ENCODE measurements at regions not wholly inside any gene's neighbourhood (a gene's known extent, or its start where the extent isn't known, plus 50 kb on each side); places are given as distances from the start of the nearest gene placed in this dataset.
"Not testable (repeated sequence)": the region's sequence is repeated elsewhere in the genome, so short reads cannot be mapped to it uniquely, and the experiment has no call there.

DNA sequence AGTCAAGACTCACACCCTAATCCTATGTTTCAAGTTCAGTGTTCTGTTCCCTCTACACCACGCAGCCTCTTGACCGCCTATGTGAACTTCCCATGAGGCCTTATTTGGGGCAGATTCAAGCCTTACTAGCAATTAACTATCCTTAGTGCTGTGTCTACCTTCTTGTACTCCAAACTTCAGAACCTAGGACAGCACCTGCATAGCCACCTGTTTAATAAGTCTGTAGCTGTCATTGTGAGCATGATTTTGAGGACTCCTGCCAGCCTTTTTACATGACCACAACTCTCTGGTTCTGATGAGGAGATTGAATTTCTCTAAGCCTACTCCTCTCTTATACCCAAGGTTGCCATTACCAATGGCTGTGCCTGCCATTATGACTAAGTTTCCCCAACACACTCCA is 50.8 kb upstream of the PCSK1 start:
- 64 to 76% methylated on average over 2 of the region's 2 CpGs for WGBS, 2 experiments
- Histone ChIP-seq H3K36me3 (ENCODE audit: control insufficient read depth, insufficient read depth, low read length) (no peaks in the 10 kb centered on the region), H3K4me1 (ENCODE audit: control insufficient read depth, insufficient read depth, low read length) (no peaks in the 10 kb centered on the region), H3K27ac (ENCODE audit: insufficient read depth, low read depth, low read length, poor library complexity, severe bottlenecking) (no peak overlapping the region), H3K4me3 (ENCODE audit: insufficient read depth, low read depth, low read length) (no peak overlapping the region), H3K9me3 (ENCODE audit: control insufficient read depth, low read length) (no peaks in the 10 kb centered on the region), H3K27me3 (ENCODE audit: control insufficient read depth, insufficient read depth, low read length, poor library complexity, severe bottlenecking) (no peaks in the 10 kb centered on the region)

GRCh38 chr5:96487859-96488258 is 54.8 kb upstream of the PCSK1 start:
- Histone ChIP-seq H3K36me3 (ENCODE audit: control insufficient read depth, insufficient read depth, low read length) (no peaks in the 10 kb centered on the region), H3K27me3 (ENCODE audit: control insufficient read depth, insufficient read depth, low read length, poor library complexity, severe bottlenecking) (no peaks in the 10 kb centered on the region), H3K27ac (ENCODE audit: insufficient read depth, low read depth, low read length, poor library complexity, severe bottlenecking) (no peak overlapping the region), H3K4me3 (ENCODE audit: insufficient read depth, low read depth, low read length) (no peak overlapping the region), H3K9me3 (ENCODE audit: control insufficient read depth, low read length) (no peaks in the 10 kb centered on the region), H3K4me1 (ENCODE audit: control insufficient read depth, insufficient read depth, low read length) (no peaks in the 10 kb centered on the region)
- 100% methylated on average over 1 of the region's 1 CpG; no CpG with 5 or more reads in 1 of the 2 experiments for WGBS, 2 experiments

DNA sequence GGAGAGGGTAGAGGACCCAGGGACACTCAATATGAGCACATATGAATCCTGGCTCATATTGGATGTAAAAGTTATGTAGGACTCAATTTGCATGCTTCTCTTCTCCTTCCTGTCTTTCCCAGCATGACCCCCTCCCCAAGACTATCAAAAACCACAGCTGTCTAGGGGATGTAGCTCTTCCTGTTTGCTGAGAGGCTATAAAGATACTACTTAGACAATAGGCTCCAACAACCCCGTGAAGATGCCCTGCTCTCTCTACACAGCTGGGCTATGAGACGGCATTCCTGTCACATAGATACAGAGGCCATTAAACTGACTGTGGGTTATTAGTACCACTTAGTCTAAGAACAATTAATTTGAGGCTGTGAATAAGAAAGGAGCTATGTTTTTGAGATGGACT is 56.5 kb upstream of the PCSK1 start:
- no peak overlapping the region for H3K27ac ChIP-seq (ENCODE audit: insufficient read depth, low read depth, low read length, poor library complexity, severe bottlenecking)
- 75% methylated on average over 1 to 2 of the region's 2 CpGs for WGBS, 2 experiments

DNA sequence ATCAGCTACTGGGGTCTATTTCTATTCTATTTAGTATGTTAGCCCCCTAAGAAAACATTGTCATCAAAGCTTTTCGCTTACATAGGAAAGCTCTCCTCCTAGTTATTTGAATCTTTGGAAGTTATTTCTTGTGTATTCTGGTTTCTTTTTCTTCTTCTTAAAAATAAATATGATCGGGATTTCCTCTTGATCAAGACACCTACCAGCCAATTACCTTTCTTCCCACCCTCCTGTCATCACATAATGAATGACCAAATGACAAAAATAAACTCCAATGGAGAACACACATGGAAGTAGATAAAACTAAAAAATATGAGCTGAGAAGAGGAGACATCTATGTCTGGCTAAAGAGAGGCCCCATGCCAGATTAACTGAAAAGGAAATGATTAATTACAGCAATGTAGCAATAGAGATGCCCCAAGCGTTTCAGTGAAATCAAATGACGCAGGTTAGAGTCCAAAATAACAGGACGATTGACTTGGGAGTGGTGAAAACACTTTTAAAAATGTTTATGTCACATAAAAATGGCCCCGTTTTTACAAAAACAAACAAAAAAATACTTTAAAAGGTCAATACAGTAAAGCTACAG is 59.5 kb upstream of the PCSK1 start:
- Histone ChIP-seq H3K36me3 (ENCODE audit: control insufficient read depth, insufficient read depth, low read length) (no peaks in the 10 kb centered on the region), H3K9me3 (ENCODE audit: control insufficient read depth, low read length) (no peaks in the 10 kb centered on the region), H3K27ac (ENCODE audit: insufficient read depth, low read depth, low read length, poor library complexity, severe bottlenecking) (no peak overlapping the region), H3K4me1 (ENCODE audit: control insufficient read depth, insufficient read depth, low read length) (no peaks in the 10 kb centered on the region), H3K4me3 (ENCODE audit: insufficient read depth, low read depth, low read length) (no peak overlapping the region), H3K27me3 (ENCODE audit: control insufficient read depth, insufficient read depth, low read length, poor library complexity, severe bottlenecking) (no peaks in the 10 kb centered on the region)
- 98% methylated on average over 3 to 6 of the region's 6 CpGs for WGBS, 2 experiments

More for the DNA sequence above, 56.5 kb upstream of the PCSK1 start:
- Histone ChIP-seq H3K36me3 (ENCODE audit: control insufficient read depth, insufficient read depth, low read length) (no peaks in the 10 kb centered on the region), H3K4me1 (ENCODE audit: control insufficient read depth, insufficient read depth, low read length) (no peaks in the 10 kb centered on the region), H3K4me3 (ENCODE audit: insufficient read depth, low read depth, low read length) (no peak overlapping the region), H3K27me3 (ENCODE audit: control insufficient read depth, insufficient read depth, low read length, poor library complexity, severe bottlenecking) (no peaks in the 10 kb centered on the region), H3K9me3 (ENCODE audit: control insufficient read depth, low read length) (no peaks in the 10 kb centered on the region)

DNA sequence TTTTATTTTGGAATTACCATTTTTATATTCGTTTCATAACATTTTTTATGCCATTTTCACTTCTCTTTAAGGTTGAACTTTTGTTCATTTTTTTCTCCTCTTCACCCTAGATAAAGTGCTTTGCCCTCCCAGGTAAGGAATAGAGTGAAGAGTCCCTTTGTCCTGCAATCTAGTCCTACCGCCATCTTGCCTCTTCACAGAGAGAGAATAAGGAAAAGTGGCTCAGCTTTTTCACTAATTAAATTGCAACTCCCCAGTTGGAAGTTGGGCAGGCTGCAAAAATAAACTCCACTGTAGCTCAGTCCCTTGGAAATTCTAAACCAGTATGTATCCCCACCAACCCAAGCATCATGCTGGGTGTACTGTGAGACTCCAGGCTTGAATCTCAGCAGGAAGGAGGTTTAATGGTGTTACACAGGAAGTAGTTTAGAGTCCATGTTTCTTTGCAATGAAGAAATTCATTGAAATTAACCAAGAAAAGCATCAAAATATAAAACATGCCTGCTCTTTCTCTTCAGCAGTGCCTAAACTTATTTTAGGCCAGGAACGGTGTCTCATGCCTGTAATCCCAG is 60.3 kb upstream of the PCSK1 start:
- WGBS, 2 experiments = 93 to 97% methylated on average over 2 to 3 of the region's 3 CpGs
- H3K9me3 ChIP-seq (ENCODE audit: control insufficient read depth, low read length) = no peaks in the 10 kb centered on the region
- H3K27ac ChIP-seq (ENCODE audit: insufficient read depth, low read depth, low read length, poor library complexity, severe bottlenecking) = no peak overlapping the region
- no peaks in the 10 kb centered on the region for H3K27me3 ChIP-seq (ENCODE audit: control insufficient read depth, insufficient read depth, low read length, poor library complexity, severe bottlenecking)
- H3K4me3 ChIP-seq (ENCODE audit: insufficient read depth, low read depth, low read length) = no peak overlapping the region
- H3K4me1 ChIP-seq (ENCODE audit: control insufficient read depth, insufficient read depth, low read length) = no peaks in the 10 kb centered on the region
- H3K36me3 ChIP-seq (ENCODE audit: control insufficient read depth, insufficient read depth, low read length) = no peaks in the 10 kb centered on the region

- H3K36me3 ChIP-seq (ENCODE audit: control insufficient read depth, insufficient read depth, low read length); H3K4me3 ChIP-seq (ENCODE audit: insufficient read depth, low read depth, low read length); H3K4me1 ChIP-seq (ENCODE audit: control insufficient read depth, insufficient read depth, low read length); H3K27me3 ChIP-seq (ENCODE audit: control insufficient read depth, insufficient read depth, low read length, poor library complexity, severe bottlenecking); H3K27ac ChIP-seq (ENCODE audit: insufficient read depth, low read depth, low read length, poor library complexity, severe bottlenecking); H3K9me3 ChIP-seq (ENCODE audit: control insufficient read depth, low read length): not testable (repeated sequence)
- 100% methylated on average over 1 of the region's 1 CpG for WGBS, 2 experiments
These were observed 62.4 kb upstream of the PCSK1 start for GRCh38 chr5:96495412-96495811.

DNA sequence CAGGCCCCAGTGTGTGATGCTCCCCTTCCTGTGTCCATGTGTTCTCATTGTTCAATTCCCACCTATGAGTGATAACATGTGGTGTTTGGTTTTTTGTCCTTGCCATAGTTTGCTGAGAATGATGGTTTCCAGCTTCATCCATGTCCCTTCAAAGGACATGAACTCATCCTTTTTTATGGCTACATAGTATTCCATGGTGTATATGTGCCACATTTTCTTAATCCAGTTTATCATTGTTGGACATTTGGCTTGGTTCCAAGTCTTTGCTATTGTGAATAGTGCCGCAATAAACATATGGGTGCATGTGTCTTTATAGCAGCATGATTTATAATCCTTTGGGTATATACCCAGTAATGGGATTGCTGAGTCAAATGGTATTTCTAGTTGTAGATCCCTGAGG is 64.0 kb upstream of the PCSK1 start:
- H3K4me3 ChIP-seq (ENCODE audit: insufficient read depth, low read depth, low read length); H3K4me1 ChIP-seq (ENCODE audit: control insufficient read depth, insufficient read depth, low read length); H3K27me3 ChIP-seq (ENCODE audit: control insufficient read depth, insufficient read depth, low read length, poor library complexity, severe bottlenecking); H3K9me3 ChIP-seq (ENCODE audit: control insufficient read depth, low read length); H3K27ac ChIP-seq (ENCODE audit: insufficient read depth, low read depth, low read length, poor library complexity, severe bottlenecking); H3K36me3 ChIP-seq (ENCODE audit: control insufficient read depth, insufficient read depth, low read length): not testable (repeated sequence)
- 92 to 100% methylated on average over 1 of the region's 1 CpG for WGBS, 2 experiments

DNA sequence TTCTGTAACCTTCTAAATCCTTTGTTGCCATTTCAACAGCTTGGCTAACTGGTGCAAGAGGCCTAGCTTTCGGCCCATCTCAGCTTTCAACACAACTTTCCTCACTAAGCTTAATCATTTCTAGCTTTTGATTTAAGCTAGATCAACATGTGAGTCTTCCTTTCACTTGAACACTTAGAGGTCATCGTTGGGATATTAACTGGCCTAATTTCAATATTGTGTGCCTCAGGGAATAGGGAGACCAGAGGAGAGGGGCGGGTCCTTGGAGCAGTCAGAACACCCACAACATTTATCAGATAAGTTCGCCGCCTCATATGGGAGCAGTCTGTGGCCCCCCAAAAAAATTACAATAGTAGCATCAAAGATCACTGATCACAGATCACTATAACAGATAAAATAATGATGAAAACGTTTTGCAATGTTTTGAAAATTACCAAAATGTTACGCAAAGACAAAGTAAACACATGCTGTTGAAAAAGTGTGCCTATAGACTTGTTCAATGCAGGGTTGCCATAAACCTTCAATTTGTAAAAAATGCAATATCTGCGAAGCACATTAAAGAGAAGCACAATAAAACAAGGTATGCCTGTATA is 66.8 kb upstream of the PCSK1 start:
- no peaks in the 10 kb centered on the region for H3K36me3 ChIP-seq (ENCODE audit: control insufficient read depth, insufficient read depth, low read length)
- 89 to 91% methylated on average over 8 of the region's 8 CpGs for WGBS, 2 experiments

GRCh38 chr5:96501991-96502646 is 69.1 kb upstream of the PCSK1 start:
- 86 to 100% methylated on average over 1 of the region's 1 CpG for WGBS, 2 experiments
- H3K27ac ChIP-seq (ENCODE audit: insufficient read depth, low read depth, low read length, poor library complexity, severe bottlenecking) = no peak overlapping the region
- H3K4me1 ChIP-seq (ENCODE audit: control insufficient read depth, insufficient read depth, low read length) = peaks cover 22% of the 10 kb centered on the region
- H3K9me3 ChIP-seq (ENCODE audit: control insufficient read depth, low read length) = no peaks in the 10 kb centered on the region
- no peak overlapping the region for H3K4me3 ChIP-seq (ENCODE audit: insufficient read depth, low read depth, low read length)
- no peaks in the 10 kb centered on the region for H3K36me3 ChIP-seq (ENCODE audit: control insufficient read depth, insufficient read depth, low read length)
- H3K27me3 ChIP-seq (ENCODE audit: control insufficient read depth, insufficient read depth, low read length, poor library complexity, severe bottlenecking) = no peaks in the 10 kb centered on the region

More for the DNA sequence above, 66.8 kb upstream of the PCSK1 start:
- peaks cover 20% of the 10 kb centered on the region for H3K4me1 ChIP-seq (ENCODE audit: control insufficient read depth, insufficient read depth, low read length)
- no peaks in the 10 kb centered on the region for H3K27me3 ChIP-seq (ENCODE audit: control insufficient read depth, insufficient read depth, low read length, poor library complexity, severe bottlenecking)
- H3K27ac ChIP-seq (ENCODE audit: insufficient read depth, low read depth, low read length, poor library complexity, severe bottlenecking) = no peak overlapping the region
- H3K4me3 ChIP-seq (ENCODE audit: insufficient read depth, low read depth, low read length) = no peak overlapping the region
- no peaks in the 10 kb centered on the region for H3K9me3 ChIP-seq (ENCODE audit: control insufficient read depth, low read length)

- no peaks in the 10 kb centered on the region for H3K36me3 ChIP-seq (ENCODE audit: control insufficient read depth, insufficient read depth, low read length)
- H3K27ac ChIP-seq (ENCODE audit: insufficient read depth, low read depth, low read length, poor library complexity, severe bottlenecking) = peak overlapping the region; percentile 72
- 49 to 52% methylated on average over 15 of the region's 15 CpGs for WGBS, 2 experiments
- H3K4me1 ChIP-seq (ENCODE audit: control insufficient read depth, insufficient read depth, low read length) = peaks cover 22% of the 10 kb centered on the region
- H3K27me3 ChIP-seq (ENCODE audit: control insufficient read depth, insufficient read depth, low read length, poor library complexity, severe bottlenecking) = no peaks in the 10 kb centered on the region
- no peak overlapping the region for H3K4me3 ChIP-seq (ENCODE audit: insufficient read depth, low read depth, low read length)
- H3K9me3 ChIP-seq (ENCODE audit: control insufficient read depth, low read length) = no peaks in the 10 kb centered on the region
These were observed 70.6 kb upstream of the PCSK1 start for GRCh38 chr5:96503501-96504236.
